Liver (tissue), 8 donors: ENCODE measurements at regions not wholly inside any gene's neighbourhood (a gene's known extent, or its start where the extent isn't known, plus 50 kb on each side); places are given as distances from the start of the nearest gene placed in this dataset.

ENCODE experiments used
- DNase-seq: peaks from one replicate; pipeline ENCODE4 v3.0.0-alpha.2; 2017; ENCODE audit warnings: low spot score
- H3K27ac ChIP-seq, 2 donors: one replicate each; pipeline ENCODE4 v1.7.0; 2013; ENCODE audit warnings: inconsistent platforms in 2 of 2, low read length in 2 of 2, control low read depth in 1 of 2, low read depth in 1 of 2, mild to moderate bottlenecking in 1 of 2
- H3K27me3 ChIP-seq, 4 donors: one replicate each; pipeline versions ENCODE4 v1.6.1 to v1.7.0; 2013; ENCODE audit warnings: low read length in 3 of 4, inconsistent platforms in 1 of 4, mild to moderate bottlenecking in 1 of 4, moderate library complexity in 1 of 4; ENCODE audit not compliant: control insufficient read depth in 4 of 4, insufficient read depth in 4 of 4
- H3K36me3 ChIP-seq, 4 donors: one replicate each; pipeline versions ENCODE4 v1.6.1 to v1.7.0; 2013; ENCODE audit warnings: low read length in 3 of 4, mild to moderate bottlenecking in 3 of 4, low read depth in 1 of 4, moderate library complexity in 1 of 4; ENCODE audit not compliant: control insufficient read depth in 4 of 4, insufficient read depth in 3 of 4
- H3K4me1 ChIP-seq, 4 donors: one replicate each; pipeline versions ENCODE4 v1.6.1 to v1.7.0; 2013; ENCODE audit warnings: low read length in 3 of 4, mild to moderate bottlenecking in 3 of 4, moderate library complexity in 1 of 4; ENCODE audit not compliant: control insufficient read depth in 4 of 4, insufficient read depth in 4 of 4
- H3K4me3 ChIP-seq, 3 donors: one replicate each; pipeline versions ENCODE4 v1.6.1 to v1.7.0; 2013; ENCODE audit warnings: low read length in 3 of 3, control low read depth in 1 of 3, low read depth in 1 of 3, mild to moderate bottlenecking in 1 of 3
- H3K9ac ChIP-seq, 2 donors: one replicate each; pipeline ENCODE4 v1.7.0; 2013; ENCODE audit warnings: low read length in 2 of 2, mild to moderate bottlenecking in 2 of 2, moderate library complexity in 2 of 2, control low read depth in 1 of 2, low read depth in 1 of 2
- H3K9me3 ChIP-seq, 4 donors: one replicate each; pipeline versions ENCODE4 v1.6.1 to v1.7.0; 2013; ENCODE audit warnings: low read length in 3 of 4; ENCODE audit not compliant: control insufficient read depth in 4 of 4
- ATF3 ChIP-seq: IDR thresholded peaks from 2 replicates; pipeline ENCODE4 v1.6.1; 2016; ENCODE audit warnings: antibody characterized with exemption
- CTCF ChIP-seq: fragments of 150-350 bp; IDR thresholded peaks from 2 replicates; pipeline ENCODE4 v1.5.1; 2017; ENCODE audit warnings: improper control_type of control experiment, low read depth, low read length; ENCODE audit not compliant: missing input control
- EGR1 ChIP-seq, 2 donors: IDR thresholded peaks; 2 replicates each; pipeline ENCODE4 v1.6.1; 2016 to 2018; ENCODE audit warnings: antibody characterized with exemption in 2 of 2, low read depth in 2 of 2
- FOXA1 ChIP-seq: IDR thresholded peaks from 2 replicates; pipeline ENCODE4 v1.6.1; 2016; ENCODE audit warnings: antibody characterized with exemption
- FOXA2 ChIP-seq: IDR thresholded peaks from 2 replicates; pipeline ENCODE4 v1.6.1; 2016; ENCODE audit warnings: antibody characterized with exemption
- GABPA ChIP-seq, 2 donors: IDR thresholded peaks in 1 of 2; conservative IDR thresholded peaks in 1 of 2; 2 replicates each; pipeline ENCODE4 v1.6.1; 2016; ENCODE audit warnings: antibody characterized with exemption in 2 of 2, mild to moderate bottlenecking in 1 of 2, moderate library complexity in 1 of 2
- HNF4A ChIP-seq, 2 donors: conservative IDR thresholded peaks; 2 replicates each; pipeline ENCODE4 v1.6.1; 2016; ENCODE audit warnings: antibody characterized with exemption in 2 of 2, mild to moderate bottlenecking in 2 of 2
- HNF4G ChIP-seq: IDR thresholded peaks from 2 replicates; pipeline ENCODE4 v1.6.1; 2016; ENCODE audit warnings: antibody characterized with exemption
- MAX ChIP-seq: IDR thresholded peaks from 2 replicates; pipeline ENCODE4 v1.6.1; 2016; ENCODE audit warnings: antibody characterized with exemption
- NR2F2 ChIP-seq: IDR thresholded peaks from 2 replicates; pipeline ENCODE4 v1.6.1; 2016; ENCODE audit warnings: antibody characterized with exemption
- RAD21 ChIP-seq, 2 donors: IDR thresholded peaks; 2 replicates each; pipeline ENCODE4 v1.6.1; 2016; ENCODE audit warnings: antibody characterized with exemption in 2 of 2, mild to moderate bottlenecking in 2 of 2
- REST ChIP-seq: IDR thresholded peaks from 2 replicates; pipeline ENCODE4 v1.6.1; 2016; ENCODE audit warnings: antibody characterized with exemption, mild to moderate bottlenecking
- RXRA ChIP-seq, 2 donors: IDR thresholded peaks; 2 replicates each; pipeline ENCODE4 v1.6.1; 2017 to 2018; ENCODE audit warnings: antibody characterized with exemption in 2 of 2, mild to moderate bottlenecking in 1 of 2
- TAF1 ChIP-seq: conservative IDR thresholded peaks from 2 replicates; pipeline ENCODE4 v1.6.1; 2016; ENCODE audit warnings: antibody characterized with exemption, mild to moderate bottlenecking
- ZBTB33 ChIP-seq: IDR thresholded peaks from 2 replicates; pipeline ENCODE4 v1.6.1; 2016; ENCODE audit warnings: antibody characterized with exemption
- WGBS: extraction: QIAGEN DNeasy Blood & Tissue Kit; methylation state at CpG from one replicate; pipeline ENCODE4 v1.1.7; 2013; 5-methylcytosine and 5-hydroxymethylcytosine counted together
- donor health status: healthy.
- donor health status: healthy.
- donor health status: healthy.
- donor health status: healthy.
- donor health status: healthy.

GRCh38 chr5:142432369-142432863, 107.6 kb upstream of the SPRY4 start:
- no peaks in the 10 kb centered on the region for H3K4me1 ChIP-seq
- no peaks in the 10 kb centered on the region for H3K36me3 ChIP-seq
- no peak overlapping the region for H3K27ac ChIP-seq
- H3K9me3 ChIP-seq: no peaks in the 10 kb centered on the region
- TF ChIP-seq GABPA (IDR thresholded peaks at IDR 0.05 in 1 of 2, conservative IDR thresholded peaks at IDR 0.05 in 1 of 2) (no peak), EGR1 (IDR thresholded peaks at IDR 0.05; ENCODE audit: low read depth in 2 of 2) (no peak), RXRA (IDR thresholded peaks at IDR 0.05) (no peak), REST (no peak)
- no peak overlapping the region for H3K4me3 ChIP-seq
- H3K9ac ChIP-seq: no peak overlapping the region
- DNase-seq: no peak
- WGBS: 68% methylated on average over 16 of the region's 16 CpGs
- no peaks in the 10 kb centered on the region for H3K27me3 ChIP-seq

- DNase-seq: no peak
- Histone ChIP-seq H3K36me3 (no peaks in the 10 kb centered on the region), H3K4me3 (no peak overlapping the region), H3K27me3 (no peaks in the 10 kb centered on the region), H3K9me3 (no peaks in the 10 kb centered on the region), H3K4me1 (no peaks in the 10 kb centered on the region), H3K27ac (no peak overlapping the region), H3K9ac (no peak overlapping the region)
- TF ChIP-seq NR2F2 (no peak), RXRA (IDR thresholded peaks at IDR 0.05) (no peak), RAD21 (IDR thresholded peaks at IDR 0.05) (no peak), CTCF (no peak), HNF4G (no peak), REST (no peak), ZBTB33 (no peak), MAX (no peak), ATF3 (no peak), FOXA1 (no peak), FOXA2 (no peak), EGR1 (IDR thresholded peaks at IDR 0.05; ENCODE audit: low read depth in 2 of 2) (no peak), HNF4A (conservative IDR thresholded peaks at IDR 0.05) (no peak), TAF1 (no peak), GABPA (IDR thresholded peaks at IDR 0.05 in 1 of 2, conservative IDR thresholded peaks at IDR 0.05 in 1 of 2) (no peak)
- WGBS: 95% methylated on average over 8 of the region's 8 CpGs
These were observed 104.1 kb upstream of the SPRY4 start for GRCh38 chr5:142428773-142429473.
